ENCODE measurements at regions not wholly inside any gene's neighbourhood (a gene's known extent, or its start where the extent isn't known, plus 50 kb on each side); places are given as distances from the start of the nearest gene placed in this dataset.
"Not testable (repeated sequence)": the region's sequence is repeated elsewhere in the genome, so short reads cannot be mapped to it uniquely, and the experiment has no call there.

DNA sequence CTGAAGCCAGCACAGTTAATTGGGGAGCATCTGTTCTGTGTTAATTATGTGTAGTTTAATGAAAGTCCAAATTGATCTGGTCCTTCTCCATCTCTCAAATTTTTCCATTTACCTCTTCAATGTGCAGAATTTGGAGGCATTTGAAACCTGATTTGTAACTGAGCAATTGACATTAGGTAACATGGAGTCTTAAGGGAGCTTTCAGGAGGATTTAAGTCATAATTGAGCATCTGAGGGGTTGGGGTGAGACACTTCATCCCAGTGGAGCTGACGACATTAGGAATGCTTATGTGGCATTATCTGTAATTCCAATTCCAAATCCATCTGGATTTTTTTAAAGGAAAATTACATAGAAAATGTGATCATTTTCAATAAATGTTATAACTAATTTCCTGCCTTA lies 1015.9 kb downstream of the TLE1 start:
- no peak for DNase-seq (ENCODE audit: low read depth)

GRCh38 chr9:80665479-80665878 lies 1023.9 kb downstream of the TLE1 start:
- DNase-seq (ENCODE audit: low read depth): no peak

GRCh38 chr9:80664327-80665210 lies 1024.8 kb downstream of the TLE1 start:
- DNase-seq (ENCODE audit: low read depth): no peak

GRCh38 chr9:80659751-80660150 lies 1029.6 kb downstream of the TLE1 start:
- not testable (repeated sequence) for DNase-seq (ENCODE audit: low read depth)

DNA sequence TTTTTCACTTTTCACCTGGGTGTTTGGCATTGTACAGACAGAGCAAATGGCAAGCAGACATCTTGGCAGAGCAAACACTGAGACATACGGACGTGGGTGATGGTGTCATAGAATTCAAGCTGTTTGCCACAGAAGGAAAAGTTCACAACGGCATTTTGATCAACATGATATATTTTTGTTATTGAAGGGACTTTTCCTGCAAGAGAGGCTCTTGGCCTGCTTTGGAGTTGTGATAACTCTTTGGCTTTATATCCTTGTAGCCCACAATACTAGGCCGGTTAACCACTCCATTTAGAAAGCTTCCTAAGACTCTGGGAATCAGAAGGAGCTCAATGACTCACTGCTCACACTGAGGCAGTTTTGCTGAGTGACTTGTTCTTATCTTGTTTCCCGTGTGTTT lies 1038.3 kb downstream of the TLE1 start:
- peak; percentile 45 for DNase-seq (ENCODE audit: low read depth)

DNA sequence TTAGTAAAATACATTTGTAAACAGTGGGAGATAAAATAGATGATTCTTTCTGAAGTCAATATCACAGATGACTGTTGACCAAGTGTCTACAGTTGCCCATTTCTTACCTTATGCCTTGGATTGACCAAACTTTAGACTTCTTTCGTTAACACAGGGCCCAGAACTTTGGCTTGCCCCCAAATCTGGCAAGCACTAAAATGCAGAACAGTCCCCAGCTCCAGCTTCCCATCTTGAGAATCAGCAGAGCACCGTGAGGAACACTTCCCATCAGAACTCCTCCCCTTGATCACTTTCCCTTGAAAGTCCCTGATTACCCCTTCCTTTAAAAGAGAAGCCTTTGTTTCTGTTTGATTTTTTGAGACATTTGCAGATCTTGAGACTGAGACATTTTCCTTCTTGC lies 1039.9 kb downstream of the TLE1 start:
- DNase-seq (ENCODE audit: low read depth): no peak

DNA sequence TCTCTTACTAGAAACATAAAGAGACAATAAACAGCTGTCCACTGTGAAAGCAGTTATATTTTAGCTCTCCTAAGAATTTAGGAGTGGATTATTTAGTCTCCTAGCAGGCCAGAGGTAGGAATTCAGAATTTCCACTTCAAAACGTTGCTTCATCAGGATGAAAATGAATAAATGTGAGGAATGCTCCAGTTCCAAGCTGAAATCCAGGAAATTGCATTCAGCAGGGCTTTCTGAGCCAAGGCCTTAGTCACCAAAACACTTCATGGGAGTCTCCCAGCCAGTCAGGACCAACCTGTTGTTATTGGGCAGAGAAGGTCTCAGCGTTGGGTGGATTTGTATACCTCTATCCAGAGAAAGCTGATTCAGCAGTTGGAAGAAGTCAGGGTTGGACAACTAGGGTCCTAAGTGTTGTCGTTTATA lies 1040.3 kb downstream of the TLE1 start:
- DNase-seq (ENCODE audit: low read depth): peak; percentile 67

- DNase-seq (ENCODE audit: low read depth): peak; percentile 33
These were observed 1041.0 kb downstream of the TLE1 start for GRCh38 chr9:80648336-80648735.

DNA sequence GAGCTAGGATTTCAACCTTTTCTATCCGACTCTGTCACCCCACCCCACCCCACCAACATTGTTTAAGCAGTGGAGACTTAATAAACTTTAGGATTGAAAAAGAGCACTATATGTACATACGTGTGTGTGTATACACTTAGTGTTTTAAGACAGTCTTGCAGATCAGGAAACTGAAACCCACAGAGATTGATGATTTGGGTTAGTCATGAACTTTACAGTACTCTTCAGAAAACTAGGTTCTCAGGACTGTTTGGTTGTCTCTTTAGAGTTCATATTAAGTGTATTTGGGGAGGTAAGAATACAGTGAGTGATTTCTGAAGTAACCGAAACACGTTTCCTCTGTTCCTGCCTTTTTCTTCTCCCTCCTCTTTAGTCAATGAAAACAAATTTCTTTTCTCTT lies 1043.1 kb downstream of the TLE1 start:
- DNase-seq (ENCODE audit: low read depth): no peak

DNA sequence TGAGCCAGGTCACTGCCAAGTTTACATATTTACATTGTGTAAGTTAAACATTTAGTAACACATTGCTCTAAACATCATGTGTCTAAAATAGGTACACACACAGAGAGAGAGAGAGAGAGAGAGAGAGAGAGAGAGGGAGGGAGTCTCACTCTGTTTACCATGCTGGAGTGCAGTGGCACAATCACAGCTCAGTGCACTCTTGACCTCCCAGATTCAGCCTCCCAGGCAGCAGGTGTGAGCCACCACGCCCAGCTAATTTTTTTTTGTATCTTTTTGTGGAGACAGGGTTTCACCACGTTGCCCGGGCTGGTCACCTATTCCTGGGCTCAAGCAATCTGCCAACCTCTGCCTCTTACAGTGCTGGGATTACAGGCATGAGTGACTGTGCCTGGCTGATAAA lies 1045.3 kb downstream of the TLE1 start:
- peak; percentile 22 for DNase-seq (ENCODE audit: low read depth)

GRCh38 chr9:80635065-80635464 lies 1054.3 kb downstream of the TLE1 start:
- no peak for DNase-seq (ENCODE audit: low read depth)

- no peak for DNase-seq (ENCODE audit: low read depth)
These were observed 1057.3 kb downstream of the TLE1 start for GRCh38 chr9:80632041-80632440.

- no peak for DNase-seq (ENCODE audit: low read depth)
These were observed 1050.7 kb downstream of the TLE4 start for GRCh38 chr9:80622508-80622907.

GRCh38 chr9:80619356-80619755 lies 1047.6 kb downstream of the TLE4 start:
- DNase-seq (ENCODE audit: low read depth): no peak

GRCh38 chr9:80615964-80616363 lies 1044.2 kb downstream of the TLE4 start:
- no peak for DNase-seq (ENCODE audit: low read depth)

GRCh38 chr9:80605793-80606192 lies 1034.0 kb downstream of the TLE4 start:
- DNase-seq (ENCODE audit: low read depth): no peak

DNA sequence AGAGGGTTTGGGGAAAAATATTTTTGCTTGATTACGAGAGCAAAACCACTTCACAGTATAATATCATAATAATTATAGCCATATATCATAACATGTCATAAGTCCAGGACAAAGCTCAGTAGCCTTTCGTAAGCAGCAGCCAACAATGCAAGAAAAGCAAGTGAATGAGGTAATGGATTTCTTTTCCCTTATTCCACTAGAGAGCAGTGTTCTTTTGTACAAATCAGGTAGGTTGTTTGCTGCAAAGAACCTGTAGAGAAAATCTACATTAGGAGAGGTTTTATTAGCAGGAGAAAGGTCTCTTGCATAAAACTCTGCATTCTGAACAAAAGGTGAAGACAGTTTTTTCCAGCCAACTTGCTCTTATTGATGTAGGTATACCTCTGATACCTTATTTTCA lies 1033.4 kb downstream of the TLE4 start:
- DNase-seq (ENCODE audit: low read depth): peak; percentile 56

DNA sequence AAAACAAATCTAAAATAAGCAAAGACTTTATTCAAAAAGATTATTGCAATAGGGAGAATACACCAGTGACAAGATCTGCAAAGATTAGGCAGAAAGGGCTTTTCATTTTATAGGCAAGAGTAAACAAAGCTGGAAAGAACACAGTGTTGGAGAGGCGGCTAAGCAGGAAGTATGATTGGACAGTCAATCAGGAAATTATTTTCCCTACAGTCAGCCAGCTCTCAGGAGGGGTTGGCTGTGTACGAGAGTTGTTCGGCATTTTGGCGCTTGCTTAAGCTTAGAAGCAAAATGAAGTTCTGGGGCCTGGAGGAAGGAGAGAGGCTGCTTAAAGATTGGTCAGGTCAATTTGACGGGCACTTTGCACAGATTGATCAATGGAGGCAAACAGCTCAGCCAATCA lies 1030.5 kb downstream of the TLE4 start:
- DNase-seq (ENCODE audit: low read depth): no peak

DNA sequence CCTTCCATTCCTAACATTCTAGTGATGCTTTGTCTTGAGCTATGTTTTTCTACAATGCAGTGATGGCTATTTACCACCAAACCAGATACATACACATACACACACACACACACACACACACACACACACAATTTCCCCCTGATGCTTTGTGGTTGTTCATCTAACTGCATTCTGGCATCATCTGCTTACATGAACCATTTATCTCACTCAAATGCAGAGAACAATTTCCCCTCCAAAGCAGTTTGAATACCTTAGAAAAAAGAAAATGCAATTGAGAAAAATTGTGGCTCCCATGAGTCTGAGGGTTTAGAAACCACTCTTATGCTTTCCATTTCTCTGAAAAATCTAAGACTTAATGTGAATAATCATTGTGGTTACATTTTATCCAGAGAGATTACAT lies 1024.8 kb downstream of the TLE4 start:
- DNase-seq (ENCODE audit: low read depth): no peak

DNA sequence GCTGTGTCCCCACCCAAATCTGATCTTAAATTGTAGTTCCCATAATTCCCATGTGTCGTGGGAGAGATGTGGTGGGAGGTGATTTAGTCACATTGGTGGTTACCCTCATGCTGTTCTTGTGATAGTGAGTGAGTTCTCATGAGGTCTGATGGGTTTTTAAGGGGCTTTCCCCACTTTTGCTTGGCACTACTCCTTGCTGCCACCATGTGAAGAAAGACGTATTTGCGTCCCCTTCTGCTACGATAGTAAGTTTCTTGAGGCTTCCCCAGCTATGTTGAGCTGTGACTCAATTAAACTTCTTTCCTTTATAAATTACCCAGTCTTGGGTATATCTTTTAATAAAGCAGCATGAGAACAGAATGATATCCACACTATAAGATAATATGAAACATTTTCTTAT lies 1023.4 kb downstream of the TLE4 start:
- DNase-seq (ENCODE audit: low read depth): no peak

GRCh38 chr9:80592413-80592812 lies 1020.6 kb downstream of the TLE4 start:
- no peak for DNase-seq (ENCODE audit: low read depth)

GRCh38 chr9:80586786-80587330 lies 1015.1 kb downstream of the TLE4 start:
- no peak for DNase-seq (ENCODE audit: low read depth)

- DNase-seq (ENCODE audit: low read depth): no peak
These were observed 1000.2 kb downstream of the TLE4 start for GRCh38 chr9:80571953-80572352.

Data from myocyte (in vitro differentiated cells).